ENCODE measurements at regions not wholly inside any gene's neighbourhood (a gene's known extent, or its start where the extent isn't known, plus 50 kb on each side); places are given as distances from the start of the nearest gene placed in this dataset.

DNA sequence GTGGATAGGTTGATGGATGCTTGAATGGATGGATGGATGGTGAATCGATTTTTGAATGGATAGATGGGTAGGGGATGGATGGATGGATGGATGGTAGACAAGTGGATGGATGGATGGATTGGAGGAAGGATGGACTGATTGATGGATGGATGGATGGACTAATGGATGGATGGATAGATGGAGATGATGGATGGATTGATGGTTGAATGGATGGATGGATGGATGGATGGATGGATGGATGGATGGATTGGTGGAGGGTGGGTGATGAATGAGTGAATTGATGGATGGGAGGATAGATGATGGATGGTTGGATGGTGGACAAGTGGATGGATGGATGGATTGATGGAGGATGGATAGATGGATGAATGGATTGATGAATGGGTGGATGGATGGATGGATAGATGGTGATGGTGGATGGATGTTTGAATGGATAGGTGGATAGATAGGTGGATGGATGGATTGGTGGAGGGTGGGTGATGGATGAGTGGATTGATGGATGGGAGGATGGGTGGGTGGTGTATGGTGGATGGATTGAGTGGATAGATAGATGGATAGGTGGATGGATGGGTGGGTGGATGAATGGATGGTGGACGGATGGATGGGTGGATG is 1140.9 kb downstream of the BRD1 start:
- DNase-seq = no peak

DNA sequence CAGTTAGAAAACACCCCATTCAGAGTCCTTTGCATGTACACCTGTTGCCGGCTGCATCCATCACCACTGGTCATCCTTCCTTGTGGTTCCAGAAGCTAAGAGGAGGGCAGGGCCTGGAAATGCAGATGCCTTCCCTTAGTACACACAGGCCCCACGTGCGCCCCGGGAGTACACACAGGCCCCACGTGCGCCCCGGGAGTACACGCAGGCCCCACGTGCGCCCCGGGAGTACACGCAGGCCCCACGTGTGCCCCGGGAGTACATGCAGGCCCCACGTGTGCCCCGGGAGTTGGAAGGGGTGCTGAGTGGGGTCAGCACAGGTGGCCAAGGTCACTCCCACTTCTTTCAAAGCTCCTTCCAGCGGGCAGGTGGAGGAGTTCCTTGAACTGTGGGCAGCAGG is 1141.9 kb downstream of the BRD1 start:
- no peak for DNase-seq

DNA sequence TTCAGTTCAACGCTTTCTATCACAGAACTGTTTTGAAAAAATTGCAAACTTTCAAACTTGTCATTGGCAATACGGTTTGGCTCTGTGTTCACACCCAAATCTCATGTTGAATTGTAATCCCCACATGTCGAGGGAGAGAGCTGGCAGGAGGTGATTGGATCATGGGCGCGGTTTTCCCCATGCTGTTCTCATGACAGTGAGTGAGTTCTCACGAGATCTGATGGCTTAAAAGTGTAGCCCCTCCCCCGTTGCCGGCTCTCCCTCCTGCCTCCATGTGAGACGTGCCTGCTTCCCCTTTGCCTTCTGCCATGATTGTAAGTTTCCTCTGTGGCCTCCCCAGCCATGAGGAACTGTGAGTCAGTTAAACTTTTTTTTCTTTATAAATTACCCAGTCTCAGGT is 1144.0 kb downstream of the BRD1 start:
- DNase-seq = no peak

DNA sequence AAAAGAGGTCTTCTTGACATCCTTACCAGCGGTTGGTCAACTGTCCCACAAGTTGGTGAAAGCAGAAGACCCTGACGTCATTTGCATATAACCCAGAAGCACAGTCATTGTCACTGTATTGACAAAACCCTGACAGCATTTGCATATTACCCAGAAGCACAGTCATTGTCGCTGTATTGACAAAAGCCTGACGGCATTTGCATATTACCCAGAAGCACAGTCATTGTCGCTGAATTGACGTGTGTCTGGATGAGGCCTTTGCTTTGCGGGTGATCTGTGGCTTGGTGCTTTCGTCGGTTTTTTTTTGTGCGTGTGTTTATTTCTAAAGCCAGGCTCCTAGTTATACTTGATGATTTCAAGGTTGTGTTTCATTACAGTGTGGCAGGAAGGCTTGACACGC is 1145.2 kb downstream of the BRD1 start:
- DNase-seq = no peak

GRCh38 chr22:48680601-48681000 is 1147.1 kb downstream of the BRD1 start:
- DNase-seq = no peak

- no peak for DNase-seq
These were observed 1147.8 kb downstream of the BRD1 start for GRCh38 chr22:48679656-48680555.

GRCh38 chr22:48678171-48679135 is 1149.2 kb downstream of the BRD1 start:
- no peak for DNase-seq

- no peak for DNase-seq
These were observed 1150.1 kb downstream of the BRD1 start for GRCh38 chr22:48677621-48678020.

GRCh38 chr22:48677168-48677520 is 1150.5 kb downstream of the BRD1 start:
- DNase-seq = no peak

DNA sequence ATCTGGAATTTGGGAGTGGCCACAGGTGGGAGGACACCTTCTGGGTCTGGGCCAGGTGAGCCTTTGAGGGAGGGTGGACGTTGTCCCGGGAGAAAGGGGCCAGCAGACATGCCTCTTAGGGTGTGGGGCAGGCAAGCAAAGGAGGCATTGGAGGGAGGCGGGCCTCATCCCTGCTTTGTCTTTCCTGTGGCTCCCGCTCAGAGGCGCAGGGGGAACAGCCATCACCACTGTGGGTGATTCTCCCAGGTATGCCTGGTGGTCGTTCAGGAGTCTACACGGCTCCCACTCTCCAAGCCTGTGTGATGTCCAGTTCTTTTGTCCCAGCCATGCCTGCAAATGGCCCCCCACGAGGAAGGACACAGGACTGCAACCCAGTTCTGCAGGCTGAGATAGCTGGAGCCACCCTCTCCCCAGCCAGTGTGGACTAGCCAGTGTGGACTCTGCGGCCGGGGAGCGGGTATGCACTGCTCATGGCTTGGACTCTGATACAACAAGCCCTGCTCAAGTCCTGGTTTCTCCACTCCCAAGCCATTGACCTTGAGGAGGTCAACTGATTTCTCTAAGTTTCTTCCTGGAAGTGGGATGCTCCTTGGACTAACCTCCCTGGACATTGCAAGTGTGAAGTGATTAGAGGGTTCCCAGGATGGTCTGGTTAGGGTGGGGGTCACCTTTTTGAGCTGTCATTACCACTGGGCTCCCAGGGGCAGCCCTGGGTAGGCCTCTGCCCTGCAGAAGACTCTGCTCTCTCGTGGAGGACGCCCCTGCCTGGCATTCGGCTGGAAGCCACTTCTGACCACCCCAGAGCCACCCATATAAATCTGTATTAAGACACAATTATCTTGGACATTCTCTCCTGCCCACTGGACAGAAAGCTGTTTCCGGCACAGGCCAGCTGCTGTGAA is 1151.2 kb downstream of the BRD1 start:
- no peak for DNase-seq

- DNase-seq = no peak
These were observed 1151.9 kb downstream of the BRD1 start for GRCh38 chr22:48675830-48676145.

DNA sequence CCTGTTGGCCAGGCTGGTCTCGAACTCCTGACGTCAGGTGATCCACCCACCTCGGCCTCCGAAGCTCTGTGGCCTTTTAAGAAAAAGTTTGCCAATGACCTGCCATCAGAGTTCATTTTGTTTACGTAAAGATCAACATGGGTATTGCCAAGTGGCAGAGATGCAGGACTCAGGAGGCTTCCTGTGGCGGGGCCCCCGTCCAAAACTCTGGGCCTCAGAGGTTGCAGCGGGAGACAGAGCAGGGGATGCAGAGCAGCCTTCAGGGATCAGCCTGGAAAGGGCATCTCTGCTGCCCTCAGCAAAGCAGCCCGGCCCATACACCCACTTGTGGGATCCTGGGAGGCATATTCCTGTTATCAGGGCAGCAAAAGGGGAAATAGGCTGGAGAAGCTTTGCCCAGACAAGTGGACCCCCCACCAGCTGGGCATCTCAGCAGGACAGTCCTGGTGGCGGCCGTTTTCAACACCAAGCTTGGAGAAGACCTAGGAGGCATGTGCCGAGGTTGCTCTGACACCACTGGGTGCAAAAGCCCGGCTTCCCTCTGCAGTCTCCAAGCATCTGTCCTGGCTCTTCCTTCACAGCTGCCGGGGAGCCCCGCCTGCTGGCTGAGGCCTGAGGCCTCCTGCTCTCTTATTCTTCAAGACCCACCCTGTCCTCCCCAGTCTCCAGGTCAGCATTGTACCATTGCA is 1152.4 kb downstream of the BRD1 start:
- no peak for DNase-seq

DNA sequence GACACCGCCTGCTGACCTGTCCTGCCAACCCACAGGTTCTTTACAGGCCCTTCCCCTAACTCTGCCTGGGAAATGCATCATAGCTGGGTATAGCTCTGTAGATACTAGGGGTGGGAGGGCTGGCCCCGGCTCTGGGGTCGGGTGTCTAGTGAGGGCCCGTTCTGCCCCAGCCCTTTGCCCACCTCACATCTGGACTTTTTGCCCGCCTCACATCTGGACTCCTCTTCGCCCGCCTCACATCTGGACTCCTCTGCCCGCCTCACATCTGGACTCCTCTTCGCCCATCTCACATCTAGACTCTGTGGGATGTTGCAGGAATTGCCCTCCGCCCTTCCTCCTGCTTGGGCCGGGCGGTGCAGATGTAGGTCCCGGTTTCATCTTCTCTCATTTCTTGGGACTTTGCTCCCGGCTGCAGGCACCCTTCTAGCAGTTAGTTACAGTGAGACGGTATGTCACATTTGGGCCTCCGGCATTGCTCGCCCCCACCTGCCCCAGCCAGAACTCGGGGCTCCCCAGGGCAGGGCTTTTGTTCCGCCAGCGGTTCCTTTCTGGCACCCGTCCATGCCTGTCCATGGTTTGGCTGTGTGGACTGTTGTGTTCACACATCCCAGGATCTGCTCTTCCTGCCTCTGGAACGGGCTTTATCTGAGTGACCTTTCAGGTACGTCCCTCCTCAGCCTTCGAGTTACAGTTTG is 1153.7 kb downstream of the BRD1 start:
- DNase-seq = no peak

DNA sequence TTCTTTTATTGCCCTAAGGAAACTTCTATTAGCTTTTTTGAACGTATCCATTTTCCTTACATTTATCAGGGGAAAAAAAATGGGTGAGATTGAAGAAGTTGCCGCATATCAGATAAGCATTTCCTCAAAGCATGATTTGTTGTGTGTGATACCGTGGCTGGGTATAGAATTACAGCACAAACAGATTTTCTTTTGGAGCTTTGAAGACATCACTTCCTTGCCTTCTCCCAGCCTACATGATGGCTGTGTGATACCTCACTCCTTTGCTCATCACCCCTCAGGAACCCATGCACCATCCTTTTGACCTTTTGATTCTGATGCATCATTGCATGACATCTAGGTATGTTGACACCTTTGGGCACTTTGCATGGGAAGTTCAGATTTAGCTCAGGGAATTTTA is 1155.3 kb downstream of the BRD1 start:
- no peak for DNase-seq

DNA sequence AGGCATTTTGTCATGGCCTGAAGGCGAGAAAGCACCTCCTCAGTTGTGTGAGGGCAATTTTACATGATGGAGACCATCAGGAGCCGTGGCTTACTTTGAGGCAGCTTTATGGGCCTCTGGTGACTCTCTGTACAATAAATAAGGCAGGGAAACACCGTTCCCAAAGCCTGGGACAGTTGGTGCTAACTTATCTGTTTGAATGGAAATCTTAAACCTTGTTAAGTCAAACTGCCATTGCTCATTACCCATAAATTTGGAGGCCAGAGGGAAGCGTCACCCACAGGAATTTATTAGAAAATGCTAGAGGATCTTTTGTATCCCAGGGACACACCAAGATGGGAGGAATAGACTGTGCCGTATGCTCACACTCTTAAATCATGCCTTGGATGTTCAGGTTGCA is 1156.9 kb downstream of the BRD1 start:
- no peak for DNase-seq

DNA sequence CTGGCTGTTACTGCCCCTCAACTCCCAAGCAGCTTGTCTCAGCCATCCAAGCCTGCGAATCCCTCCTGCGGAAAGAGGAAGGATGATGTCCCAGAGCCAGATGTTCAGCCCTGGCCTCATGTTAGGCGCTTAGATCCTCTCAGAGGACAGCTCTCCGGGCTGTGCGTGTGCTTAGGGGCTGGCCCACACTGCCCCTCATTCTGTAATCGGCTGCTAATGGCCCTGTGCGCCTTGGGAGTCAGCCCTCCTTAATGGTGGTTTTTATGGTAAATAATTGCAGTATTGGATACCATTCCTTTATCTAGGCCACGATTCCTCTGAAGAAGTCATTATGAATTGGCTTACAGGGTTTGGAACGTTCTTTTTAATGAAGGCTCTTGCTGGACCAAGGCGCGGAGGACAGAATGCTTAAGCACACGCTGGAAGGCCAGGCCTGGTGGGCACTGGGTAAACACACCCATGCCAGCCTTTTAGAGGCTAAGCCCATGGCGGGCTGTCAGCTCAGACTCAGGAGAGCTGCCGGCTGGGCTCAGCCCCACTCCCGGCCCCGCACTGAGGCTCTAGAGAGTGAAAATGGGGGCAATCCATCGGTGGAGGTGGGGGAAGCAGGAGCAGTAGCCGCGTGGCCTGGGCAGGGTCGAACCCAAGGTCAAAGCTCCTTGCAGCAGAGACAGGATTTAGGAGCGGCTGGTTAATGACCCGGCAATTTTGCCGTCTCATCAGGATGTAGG is 1157.5 kb downstream of the BRD1 start:
- DNase-seq = no peak

- DNase-seq = no peak
These were observed 1158.4 kb downstream of the BRD1 start for GRCh38 chr22:48669226-48669625.

GRCh38 chr22:48667289-48667688 is 1160.4 kb downstream of the BRD1 start:
- no peak for DNase-seq

DNA sequence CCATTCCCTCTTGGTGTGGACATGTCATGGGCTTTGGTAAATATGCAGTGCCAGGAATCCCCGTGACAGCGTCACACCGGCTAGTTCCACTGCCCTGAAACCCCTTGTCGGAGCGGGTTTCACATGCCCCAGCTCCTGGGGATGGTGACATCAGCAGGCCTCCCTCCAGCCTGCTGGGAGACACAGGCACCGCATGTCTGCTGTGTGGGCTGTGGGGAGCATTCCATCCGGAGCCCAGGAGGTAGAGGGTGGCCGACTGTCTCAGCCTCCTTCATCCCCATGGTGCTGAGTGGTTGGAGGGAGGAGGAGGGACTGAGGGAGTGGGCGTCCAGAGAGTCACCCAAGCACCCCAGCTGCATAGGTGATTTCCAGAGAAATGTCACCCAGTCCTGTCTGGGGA is 1161.1 kb downstream of the BRD1 start:
- DNase-seq = no peak

GRCh38 chr22:48665311-48665995 is 1162.2 kb downstream of the BRD1 start:
- DNase-seq = no peak
